ENCODE measurements at regions not wholly inside any gene's neighbourhood (a gene's known extent, or its start where the extent isn't known, plus 50 kb on each side); places are given as distances from the start of the nearest gene placed in this dataset.

GRCh38 chr3:104610730-104611652 lies 755.7 kb upstream of the ALCAM start:
- DNase-seq: no peak

- DNase-seq: no peak
These were observed 754.5 kb upstream of the ALCAM start for GRCh38 chr3:104612218-104612617.

- no peak for DNase-seq
These were observed 752.1 kb upstream of the ALCAM start for GRCh38 chr3:104614564-104614963.

- peak; percentile 18 to 47 for DNase-seq
These were observed 738.4 kb upstream of the ALCAM start for GRCh38 chr3:104628185-104628789.

GRCh38 chr3:104629038-104629437 lies 737.7 kb upstream of the ALCAM start:
- no peak for DNase-seq

- no peak for DNase-seq
These were observed 735.5 kb upstream of the ALCAM start for GRCh38 chr3:104631254-104631653.

GRCh38 chr3:104632521-104632920 lies 734.2 kb upstream of the ALCAM start:
- DNase-seq: no peak

GRCh38 chr3:104632947-104633346 lies 733.8 kb upstream of the ALCAM start:
- DNase-seq: no peak

GRCh38 chr3:104635872-104636580 lies 730.7 kb upstream of the ALCAM start:
- no peak for DNase-seq

- DNase-seq: no peak
These were observed 723.9 kb upstream of the ALCAM start for GRCh38 chr3:104642827-104643226.

- DNase-seq: no peak
These were observed 720.5 kb upstream of the ALCAM start for GRCh38 chr3:104646196-104646595.

- DNase-seq: no peak
These were observed 717.9 kb upstream of the ALCAM start for GRCh38 chr3:104648823-104649222.

GRCh38 chr3:104669083-104669482 lies 697.6 kb upstream of the ALCAM start:
- DNase-seq: no peak

- DNase-seq: no peak
These were observed 694.4 kb upstream of the ALCAM start for GRCh38 chr3:104672331-104672730.

- DNase-seq: no peak
These were observed 692.7 kb upstream of the ALCAM start for GRCh38 chr3:104673981-104674380.

- no peak for DNase-seq
These were observed 690.5 kb upstream of the ALCAM start for GRCh38 chr3:104676241-104676640.

GRCh38 chr3:104677932-104678331 lies 688.8 kb upstream of the ALCAM start:
- DNase-seq: no peak

GRCh38 chr3:104685492-104685891 lies 681.2 kb upstream of the ALCAM start:
- DNase-seq: no peak

GRCh38 chr3:104687362-104687761 lies 679.3 kb upstream of the ALCAM start:
- no peak for DNase-seq

- DNase-seq: no peak
These were observed 670.2 kb upstream of the ALCAM start for GRCh38 chr3:104696470-104696869.

- no peak for DNase-seq
These were observed 655.3 kb upstream of the ALCAM start for GRCh38 chr3:104711406-104711805.

- DNase-seq: no peak
These were observed 650.7 kb upstream of the ALCAM start for GRCh38 chr3:104715972-104716371.

- no peak for DNase-seq
These were observed 648.9 kb upstream of the ALCAM start for GRCh38 chr3:104717828-104718196.

GRCh38 chr3:104723000-104723399 lies 643.7 kb upstream of the ALCAM start:
- no peak for DNase-seq
